IMR-90 (cell line): ENCODE measurements at regions not wholly inside any gene's neighbourhood (a gene's known extent, or its start where the extent isn't known, plus 50 kb on each side); places are given as distances from the start of the nearest gene placed in this dataset.

ENCODE experiments used
- ATAC-seq: fragments of 200-7000 bp; cut with Tn5 transposase; 2 replicates; pipeline ENCODE4 v1.9.1; 2020; ENCODE audit warnings: low read depth, mild to moderate bottlenecking, moderate library complexity
- BruUV-seq: library from RNA; stranded (reverse); fragments of 400-500 nt; replicated peaks from 2 replicates; lab custom pipeline; 2021; lab: Mats Ljungman, UMichigan
- CTCF ChIA-PET: fragments of 300-600 bp; formaldehyde crosslinking; extraction: SDS; loops from one replicate; lab custom pipeline; 2021; ENCODE audit warnings: antibody characterized with exemption; lab: Yijun Ruan, JAX
- POLR2A ChIA-PET: fragments of 300-600 bp; sonication (Branson Sonifier 250); formaldehyde crosslinking; loops from one replicate; lab custom pipeline; 2022; ENCODE audit warnings: antibody characterized with exemption; ENCODE audit not compliant: unreplicated experiment; lab: Charles Lee
- DNase-seq: peaks from one replicate; pipeline ENCODE4 v3.0.0; 2013
- H2AFZ ChIP-seq: replicated peaks from 2 replicates; pipeline ENCODE3; 2013; ENCODE audit warnings: low read length, mild to moderate bottlenecking; ENCODE audit not compliant: poor library complexity
- H2AK5ac ChIP-seq: 2 replicates; pipeline ENCODE4 v1.6.1; 2013; ENCODE audit warnings: low read depth, low read length, inconsistent platforms
- H2AK9ac ChIP-seq: replicated peaks from 2 replicates; pipeline ENCODE3; 2013; ENCODE audit warnings: mild to moderate bottlenecking, low read depth, low read length, moderate library complexity; ENCODE audit not compliant: poor library complexity
- H2BK120ac ChIP-seq: 2 replicates; pipeline ENCODE4 v1.6.1; 2013; ENCODE audit warnings: low read depth, low read length, inconsistent platforms
- H2BK15ac ChIP-seq: 3 replicates; pipeline ENCODE4 v1.6.1; 2013; ENCODE audit warnings: low read depth, low read length, inconsistent platforms
- H2BK20ac ChIP-seq: 2 replicates; pipeline ENCODE4 v1.6.1; 2013; ENCODE audit warnings: low read depth, mild to moderate bottlenecking, inconsistent platforms, low read length, moderate library complexity
- H2BK5ac ChIP-seq: 2 replicates; pipeline ENCODE4 v1.6.1; 2013; ENCODE audit warnings: mild to moderate bottlenecking, low read depth, low read length, inconsistent platforms; ENCODE audit not compliant: poor library complexity, severe bottlenecking
- H3K14ac ChIP-seq: replicated peaks from 2 replicates; pipeline ENCODE4 v1.6.1; 2013; ENCODE audit warnings: low read depth, low read length, inconsistent platforms
- H3K18ac ChIP-seq: 2 replicates; pipeline ENCODE4 v1.6.1; 2013; ENCODE audit warnings: low read depth, low read length, control low read depth
- H3K23ac ChIP-seq: 2 replicates; pipeline ENCODE4 v1.6.1; 2013; ENCODE audit warnings: low read depth, low read length, inconsistent platforms
- H3K27ac ChIP-seq: 2 replicates; pipeline ENCODE4 v1.5.1; 2013; ENCODE audit warnings: mild to moderate bottlenecking, control low read depth, low read length; ENCODE audit not compliant: insufficient read depth
- H3K27me3 ChIP-seq: 2 replicates; pipeline ENCODE4 v1.6.1; 2013; ENCODE audit warnings: low read length; ENCODE audit not compliant: control insufficient read depth, insufficient read depth
- H3K36me3 ChIP-seq: 2 replicates; pipeline ENCODE4 v1.6.1; 2013; ENCODE audit warnings: low read length, mixed read lengths; ENCODE audit not compliant: control insufficient read depth, insufficient read depth
- H3K4ac ChIP-seq: 2 replicates; pipeline ENCODE4 v1.6.1; 2013; ENCODE audit warnings: low read depth, low read length, inconsistent platforms
- H3K4me1 ChIP-seq: 2 replicates; pipeline ENCODE4 v1.6.1; 2013; ENCODE audit warnings: low read length, mixed read lengths; ENCODE audit not compliant: control insufficient read depth, insufficient read depth
- H3K4me2 ChIP-seq: 2 replicates; pipeline ENCODE4 v1.6.1; 2013; ENCODE audit warnings: low read depth, mild to moderate bottlenecking, control low read depth, low read length, moderate library complexity
- H3K4me3 ChIP-seq: 2 replicates; pipeline ENCODE4 v1.5.1; 2013; ENCODE audit warnings: low read depth, mild to moderate bottlenecking, control low read depth, low read length, moderate library complexity; ENCODE audit not compliant: insufficient read depth
- H3K56ac ChIP-seq: 2 replicates; pipeline ENCODE4 v1.6.1; 2013; ENCODE audit warnings: low read length, inconsistent platforms; ENCODE audit not compliant: insufficient read depth; ENCODE audit errors: extremely low read depth
- H3K79me1 ChIP-seq, 2 experiments: 2 replicates each; pipeline ENCODE4 v1.6.1; 2013; ENCODE audit warnings: low read length in 2 of 2, inconsistent platforms in 1 of 2, low read depth in 1 of 2
- H3K9ac ChIP-seq: 2 replicates; pipeline ENCODE4 v1.6.1; 2013; ENCODE audit warnings: low read depth, low read length, control low read depth
- H3K9me1 ChIP-seq: 2 replicates; pipeline ENCODE4 v1.6.1; 2013; ENCODE audit warnings: low read length, inconsistent platforms; ENCODE audit not compliant: insufficient read depth
- H3K9me3 ChIP-seq: 2 replicates; pipeline ENCODE4 v1.6.1; 2013; ENCODE audit warnings: low read length; ENCODE audit not compliant: control insufficient read depth, insufficient read depth
- H4K20me1 ChIP-seq: 2 replicates; pipeline ENCODE4 v1.6.1; 2013; ENCODE audit warnings: low read length, inconsistent platforms; ENCODE audit not compliant: insufficient read depth
- H4K5ac ChIP-seq: 2 replicates; pipeline ENCODE4 v1.6.1; 2013; ENCODE audit warnings: mild to moderate bottlenecking, low read depth, low read length, control low read depth
- H4K8ac ChIP-seq, 2 experiments: 2 replicates each; pipeline ENCODE4 v1.6.1; 2013; ENCODE audit warnings: low read depth in 2 of 2, low read length in 2 of 2, control low read depth in 1 of 2, inconsistent platforms in 1 of 2
- H4K91ac ChIP-seq: 2 replicates; pipeline ENCODE4 v1.6.1; 2013; ENCODE audit warnings: low read depth, low read length, inconsistent platforms; ENCODE audit not compliant: insufficient read depth
- BHLHE40 ChIP-seq: fragments of 150-350 bp; IDR thresholded peaks from 2 replicates; pipeline ENCODE4 v1.6.1; 2016; ENCODE audit warnings: mild to moderate bottlenecking, low read depth, low read length
- CEBPB ChIP-seq: IDR thresholded peaks from 2 replicates; pipeline ENCODE4 v1.6.1; 2012; ENCODE audit warnings: low read depth, low read length, improper control_type of control experiment
- CHD1 ChIP-seq: IDR thresholded peaks from 2 replicates; pipeline ENCODE4 v1.6.1; 2012; ENCODE audit warnings: low read depth, low read length, improper control_type of control experiment
- FOS ChIP-seq: fragments of 150-350 bp; IDR thresholded peaks from 2 replicates; pipeline ENCODE4 v1.6.1; 2016; ENCODE audit warnings: low read depth, low read length
- MAFK ChIP-seq: IDR thresholded peaks from 2 replicates; pipeline ENCODE4 v1.6.1; 2012; ENCODE audit warnings: low read depth, low read length, improper control_type of control experiment
- MAZ ChIP-seq: IDR thresholded peaks from 2 replicates; pipeline ENCODE4 v1.6.1; 2012; ENCODE audit warnings: low read depth, mild to moderate bottlenecking, low read length, improper control_type of control experiment, moderate library complexity, borderline replicate concordance
- MXI1 ChIP-seq: IDR thresholded peaks from 2 replicates; pipeline ENCODE4 v1.6.1; 2012; ENCODE audit warnings: low read depth, mild to moderate bottlenecking, low read length, moderate library complexity, borderline replicate concordance
- NFE2L2 ChIP-seq: fragments of 150-350 bp; IDR thresholded peaks from 2 replicates; pipeline ENCODE4 v1.6.1; 2016; ENCODE audit warnings: low read depth, mild to moderate bottlenecking, low read length
- POLR2A ChIP-seq: IDR thresholded peaks from 2 replicates; pipeline ENCODE4 v1.6.1; 2012; ENCODE audit warnings: mild to moderate bottlenecking, low read depth, low read length
- RAD21 ChIP-seq: IDR thresholded peaks from 2 replicates; pipeline ENCODE4 v1.6.1; 2012; ENCODE audit warnings: low read length, improper control_type of control experiment
- RFX5 ChIP-seq: IDR thresholded peaks from 2 replicates; pipeline ENCODE4 v1.8.0; 2012; ENCODE audit warnings: low read depth, mild to moderate bottlenecking, low read length, moderate library complexity
- SMC3 ChIP-seq: fragments of 150-350 bp; IDR thresholded peaks from 2 replicates; pipeline ENCODE4 v1.6.1; 2016; ENCODE audit warnings: low read depth, mild to moderate bottlenecking, antibody characterized with exemption, low read length, moderate library complexity
- WGBS, 2 experiments: methylation state at CpG; one replicate each; pipeline versions ENCODE4 v1.1.5 to v1.1.7; 2013; ENCODE audit warnings: missing lambda C conversion rate in 2 of 2; ENCODE audit not compliant: insufficient read length in 1 of 2; ENCODE audit errors: extremely low coverage in 2 of 2; 5-methylcytosine and 5-hydroxymethylcytosine counted together
- dilution Hi-C: fragments of 300-500 bp; cut with HindIII; formaldehyde crosslinking; loops from one replicate; pipeline ENCODE4 v1.14.3; 2018; ENCODE audit warnings: low sequenced_read_pairs; ENCODE audit not compliant: unreplicated experiment
- in situ Hi-C: fragments of 300-500 bp; cut with MboI; formaldehyde crosslinking; loops from 3 replicates; pipeline ENCODE4 v1.14.3; 2019; ENCODE audit warnings: low sequenced_read_pairs, inconsistent platforms, mixed read lengths
- intact Hi-C: fragments of 100-400 bp; cut with micrococcal nuclease; formaldehyde crosslinking; loops from 2 replicates; pipeline ENCODE4 v1.10.0; 2022
- TF ChIP-seq, protein P1 (sequence below): conservative IDR thresholded peaks from 2 replicates; pipeline ENCODE4 v1.5.1; 2012; ENCODE audit warnings: mild to moderate bottlenecking, low read depth, low read length, improper control_type of control experiment
- TF ChIP-seq, protein P2 (sequence below): fragments of 150-350 bp; IDR thresholded peaks from 2 replicates; pipeline ENCODE4 v1.6.1; 2016; ENCODE audit warnings: low read depth, mild to moderate bottlenecking, low read length, moderate library complexity, borderline replicate concordance

DNA sequence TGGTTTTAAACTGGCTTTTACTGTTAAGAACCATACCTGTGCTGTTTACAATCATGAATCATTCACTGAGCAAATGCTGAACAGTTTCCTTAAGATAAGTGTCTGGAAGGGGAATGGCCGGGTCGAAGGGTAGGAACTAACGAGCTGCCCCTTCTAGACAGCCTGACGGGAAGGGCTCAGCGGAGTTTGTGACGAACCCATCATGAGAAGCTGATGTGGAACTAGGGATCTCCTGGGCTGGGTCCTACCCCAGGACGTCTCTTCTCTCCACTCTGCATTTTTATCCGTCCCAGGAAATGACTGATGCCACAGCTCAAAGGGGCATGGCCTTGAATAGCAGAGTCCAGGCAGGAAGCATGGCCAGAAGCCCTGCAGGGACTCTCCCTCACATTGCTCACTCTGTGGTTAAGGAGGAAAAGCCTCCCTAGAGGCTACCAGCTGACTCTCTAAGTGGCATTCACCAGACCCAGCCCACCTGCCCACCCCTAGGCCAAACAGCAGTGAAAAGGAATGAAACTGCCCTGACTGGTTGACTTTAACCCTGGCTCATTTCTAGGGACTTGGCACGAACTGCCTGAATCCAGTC is 112.0 kb downstream of the PFKFB3 start:
- Histone ChIP-seq H3K79me1 (no peaks in the 10 kb centered on the region), H3K9ac (no peak overlapping the region), H2AFZ (no peak overlapping the region), H2BK5ac (no peak overlapping the region), H2BK20ac (no peak overlapping the region), H2BK15ac (no peak overlapping the region), H3K4me3 (no peak overlapping the region), H2AK5ac (no peak overlapping the region), H3K4ac (no peak overlapping the region), H3K23ac (no peak overlapping the region), H3K4me1 (no peaks in the 10 kb centered on the region), H3K18ac (no peak overlapping the region), H3K27me3 (no peaks in the 10 kb centered on the region; the same call in 1 of the 2 replicates), H4K5ac (no peak overlapping the region), H3K36me3 (no peaks in the 10 kb centered on the region), H3K9me1 (no peaks in the 10 kb centered on the region), H3K9me3 (no peaks in the 10 kb centered on the region), H4K8ac (no peak overlapping the region), H4K91ac (no peak overlapping the region), H3K27ac (no peak overlapping the region), H3K56ac (no peak overlapping the region), H3K14ac (no peak overlapping the region), H4K20me1 (no peaks in the 10 kb centered on the region), H2AK9ac (no peak overlapping the region), H3K4me2 (no peak overlapping the region), H2BK120ac (no peak overlapping the region)
- intact Hi-C loops: no loop called here
- no peak for DNase-seq
- dilution Hi-C loops: no loop called here
- no peak for TF ChIP-seq MAZ
- TF ChIP-seq SMC3: no peak
- TF ChIP-seq, protein P1, sequence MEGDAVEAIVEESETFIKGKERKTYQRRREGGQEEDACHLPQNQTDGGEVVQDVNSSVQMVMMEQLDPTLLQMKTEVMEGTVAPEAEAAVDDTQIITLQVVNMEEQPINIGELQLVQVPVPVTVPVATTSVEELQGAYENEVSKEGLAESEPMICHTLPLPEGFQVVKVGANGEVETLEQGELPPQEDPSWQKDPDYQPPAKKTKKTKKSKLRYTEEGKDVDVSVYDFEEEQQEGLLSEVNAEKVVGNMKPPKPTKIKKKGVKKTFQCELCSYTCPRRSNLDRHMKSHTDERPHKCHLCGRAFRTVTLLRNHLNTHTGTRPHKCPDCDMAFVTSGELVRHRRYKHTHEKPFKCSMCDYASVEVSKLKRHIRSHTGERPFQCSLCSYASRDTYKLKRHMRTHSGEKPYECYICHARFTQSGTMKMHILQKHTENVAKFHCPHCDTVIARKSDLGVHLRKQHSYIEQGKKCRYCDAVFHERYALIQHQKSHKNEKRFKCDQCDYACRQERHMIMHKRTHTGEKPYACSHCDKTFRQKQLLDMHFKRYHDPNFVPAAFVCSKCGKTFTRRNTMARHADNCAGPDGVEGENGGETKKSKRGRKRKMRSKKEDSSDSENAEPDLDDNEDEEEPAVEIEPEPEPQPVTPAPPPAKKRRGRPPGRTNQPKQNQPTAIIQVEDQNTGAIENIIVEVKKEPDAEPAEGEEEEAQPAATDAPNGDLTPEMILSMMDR: no peak
- no peak for TF ChIP-seq RAD21
- no peak for TF ChIP-seq MAFK
- TF ChIP-seq CHD1: no peak
- TF ChIP-seq RFX5: no peak
- no peak for TF ChIP-seq CEBPB
- no peak for TF ChIP-seq FOS
- TF ChIP-seq, protein P2, sequence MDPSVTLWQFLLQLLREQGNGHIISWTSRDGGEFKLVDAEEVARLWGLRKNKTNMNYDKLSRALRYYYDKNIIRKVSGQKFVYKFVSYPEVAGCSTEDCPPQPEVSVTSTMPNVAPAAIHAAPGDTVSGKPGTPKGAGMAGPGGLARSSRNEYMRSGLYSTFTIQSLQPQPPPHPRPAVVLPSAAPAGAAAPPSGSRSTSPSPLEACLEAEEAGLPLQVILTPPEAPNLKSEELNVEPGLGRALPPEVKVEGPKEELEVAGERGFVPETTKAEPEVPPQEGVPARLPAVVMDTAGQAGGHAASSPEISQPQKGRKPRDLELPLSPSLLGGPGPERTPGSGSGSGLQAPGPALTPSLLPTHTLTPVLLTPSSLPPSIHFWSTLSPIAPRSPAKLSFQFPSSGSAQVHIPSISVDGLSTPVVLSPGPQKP: no peak
- TF ChIP-seq POLR2A: no peak
- TF ChIP-seq MXI1: no peak
- no peak for TF ChIP-seq BHLHE40
- TF ChIP-seq NFE2L2: no peak
- WGBS, 2 experiments: 86% methylated on average over 2 of the region's 9 CpGs; no CpG with 5 or more reads in 1 of the 2 experiments
- ChIA-PET POLR2A (no interaction called here), CTCF (no interaction called here)
- ATAC-seq: 0 out of 2 replicates have a peak, but pooled peaks have one; percentile 17
- in situ Hi-C loops: no loop called here
- BruUV-seq: no TSS peak
